ENCODE measurements at regions not wholly inside any gene's neighbourhood (a gene's known extent, or its start where the extent isn't known, plus 50 kb on each side); places are given as distances from the start of the nearest gene placed in this dataset.

DNA sequence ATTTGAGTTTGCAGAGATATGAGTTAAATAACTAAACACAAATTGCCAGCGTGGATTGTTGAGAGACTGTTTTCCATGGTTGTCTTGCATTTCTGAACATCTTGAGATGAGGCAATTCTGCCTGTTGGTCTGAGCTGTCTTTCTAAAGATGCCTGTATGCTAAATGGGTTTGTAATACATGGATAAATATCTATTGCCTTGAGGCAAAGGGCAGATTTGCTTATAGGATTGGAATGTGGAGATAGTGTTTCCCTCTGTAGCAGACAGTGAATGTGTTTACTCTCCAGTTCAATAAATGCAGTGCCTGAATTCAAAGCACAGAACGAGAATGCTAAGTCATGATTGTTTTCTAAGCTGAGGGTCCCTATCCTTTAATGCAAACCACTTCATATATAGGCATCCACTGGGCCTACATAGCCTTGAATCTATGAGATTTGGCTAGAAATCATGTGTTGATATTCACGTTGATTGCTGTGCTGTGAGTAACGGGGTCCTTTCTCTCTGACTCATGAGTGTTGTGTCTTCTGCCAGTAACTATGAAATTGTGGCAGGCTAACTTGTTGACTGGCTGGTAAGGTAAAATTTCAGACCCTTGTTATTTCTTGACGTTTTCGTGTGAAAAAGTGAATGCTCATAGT is 2554.8 kb downstream of the PCDH9 start:
- no peak overlapping the region for H3K4me2 ChIP-seq (ENCODE audit: low read depth, low read length, poor library complexity, severe bottlenecking)

DNA sequence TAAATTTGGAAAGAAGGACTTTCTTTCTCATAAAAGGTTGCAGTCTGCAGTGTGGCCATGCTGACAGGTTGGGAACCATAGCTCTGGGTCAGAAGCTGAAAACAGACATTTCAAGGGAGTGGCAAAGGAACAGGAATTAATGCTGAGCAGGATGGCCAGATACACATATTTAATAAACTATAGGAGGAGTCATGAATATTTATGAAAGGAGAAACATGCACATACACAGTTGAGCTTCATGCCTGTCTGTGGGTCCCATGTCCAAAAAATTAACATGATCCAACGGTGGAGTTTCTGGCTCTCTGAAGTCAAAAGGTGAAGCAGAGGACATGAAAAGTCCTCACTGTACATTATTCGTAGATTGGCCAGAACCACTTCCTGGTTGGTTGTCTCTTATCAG is 2556.0 kb downstream of the PCDH9 start:
- H3K36me3 ChIP-seq (ENCODE audit: insufficient read depth, low read length): no peaks in the 10 kb centered on the region
- no peaks in the 10 kb centered on the region for H3K9me3 ChIP-seq (ENCODE audit: insufficient read depth, low read depth, low read length)
- H3K79me2 ChIP-seq (ENCODE audit: insufficient read depth, low read length): no peaks in the 10 kb centered on the region
- no peak overlapping the region for H3K4me2 ChIP-seq (ENCODE audit: low read depth, low read length, poor library complexity, severe bottlenecking)
- H3K4me3 ChIP-seq (ENCODE audit: low read length, poor library complexity, severe bottlenecking): no peak overlapping the region
- no peaks in the 10 kb centered on the region for H3K9me2 ChIP-seq (replicated peaks; ENCODE audit: low read depth, low read length)
- no peaks in the 10 kb centered on the region for H4K20me1 ChIP-seq (ENCODE audit: insufficient read depth, low read length, poor library complexity, severe bottlenecking)
- H3F3A ChIP-seq (ENCODE audit: low read depth): no peaks in the 10 kb centered on the region
- TF ChIP-seq, protein P1, sequence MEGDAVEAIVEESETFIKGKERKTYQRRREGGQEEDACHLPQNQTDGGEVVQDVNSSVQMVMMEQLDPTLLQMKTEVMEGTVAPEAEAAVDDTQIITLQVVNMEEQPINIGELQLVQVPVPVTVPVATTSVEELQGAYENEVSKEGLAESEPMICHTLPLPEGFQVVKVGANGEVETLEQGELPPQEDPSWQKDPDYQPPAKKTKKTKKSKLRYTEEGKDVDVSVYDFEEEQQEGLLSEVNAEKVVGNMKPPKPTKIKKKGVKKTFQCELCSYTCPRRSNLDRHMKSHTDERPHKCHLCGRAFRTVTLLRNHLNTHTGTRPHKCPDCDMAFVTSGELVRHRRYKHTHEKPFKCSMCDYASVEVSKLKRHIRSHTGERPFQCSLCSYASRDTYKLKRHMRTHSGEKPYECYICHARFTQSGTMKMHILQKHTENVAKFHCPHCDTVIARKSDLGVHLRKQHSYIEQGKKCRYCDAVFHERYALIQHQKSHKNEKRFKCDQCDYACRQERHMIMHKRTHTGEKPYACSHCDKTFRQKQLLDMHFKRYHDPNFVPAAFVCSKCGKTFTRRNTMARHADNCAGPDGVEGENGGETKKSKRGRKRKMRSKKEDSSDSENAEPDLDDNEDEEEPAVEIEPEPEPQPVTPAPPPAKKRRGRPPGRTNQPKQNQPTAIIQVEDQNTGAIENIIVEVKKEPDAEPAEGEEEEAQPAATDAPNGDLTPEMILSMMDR (conservative IDR thresholded peaks at IDR 0.05; ENCODE audit: low read length): no peak
- TF ChIP-seq EZH2phosphoT487 (IDR thresholded peaks at IDR 0.05; ENCODE audit: borderline replicate concordance): no peak
- H3K4me1 ChIP-seq (ENCODE audit: insufficient read depth, low read length, poor library complexity, severe bottlenecking): peaks cover 4% of the 10 kb centered on the region
- peak overlapping the region; percentile 81 for H2AFZ ChIP-seq (ENCODE audit: low read length)
- H3K9ac ChIP-seq (ENCODE audit: low read depth, low read length, poor library complexity, severe bottlenecking): no peak overlapping the region
- no peaks in the 10 kb centered on the region for H3K27me3 ChIP-seq (ENCODE audit: insufficient read depth, low read length, poor library complexity, severe bottlenecking)

More for the DNA sequence above, 2554.8 kb downstream of the PCDH9 start:
- Histone ChIP-seq H3K79me2 (ENCODE audit: insufficient read depth, low read length) (no peaks in the 10 kb centered on the region), H3K9me2 (replicated peaks; ENCODE audit: low read depth, low read length) (no peaks in the 10 kb centered on the region), H3K9me3 (ENCODE audit: insufficient read depth, low read depth, low read length) (no peaks in the 10 kb centered on the region), H3K27me3 (ENCODE audit: insufficient read depth, low read length, poor library complexity, severe bottlenecking) (no peaks in the 10 kb centered on the region), H3K4me1 (ENCODE audit: insufficient read depth, low read length, poor library complexity, severe bottlenecking) (peaks cover 4% of the 10 kb centered on the region), H3K36me3 (ENCODE audit: insufficient read depth, low read length) (no peaks in the 10 kb centered on the region), H3K9ac (ENCODE audit: low read depth, low read length, poor library complexity, severe bottlenecking) (no peak overlapping the region), H3F3A (ENCODE audit: low read depth) (no peaks in the 10 kb centered on the region), H4K20me1 (ENCODE audit: insufficient read depth, low read length, poor library complexity, severe bottlenecking) (no peaks in the 10 kb centered on the region), H2AFZ (ENCODE audit: low read length) (no peak overlapping the region), H3K4me3 (ENCODE audit: low read length, poor library complexity, severe bottlenecking) (no peak overlapping the region)
- no peak for TF ChIP-seq EZH2phosphoT487 (IDR thresholded peaks at IDR 0.05; ENCODE audit: borderline replicate concordance)
- TF ChIP-seq, protein P1 (conservative IDR thresholded peaks at IDR 0.05; ENCODE audit: low read length): no peak

DNA sequence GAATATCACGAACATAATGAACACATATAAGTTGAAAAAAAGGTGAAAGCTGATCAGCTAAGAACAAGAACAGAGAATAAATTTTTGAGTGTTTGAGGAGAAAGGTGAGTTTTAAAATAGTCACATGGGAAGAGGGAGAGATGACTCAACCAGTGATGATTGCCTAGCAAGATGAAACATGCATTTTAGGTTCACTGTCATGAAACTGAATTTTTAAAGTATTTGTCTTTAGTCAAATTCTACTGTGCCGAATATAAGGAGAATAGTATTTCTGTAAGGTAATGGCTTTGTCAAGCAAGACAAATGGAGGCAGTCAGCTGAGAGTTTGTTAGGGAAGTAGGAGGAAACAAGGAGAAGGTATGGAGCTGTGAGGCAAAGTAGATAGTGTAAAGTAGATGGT is 2557.4 kb downstream of the PCDH9 start:
- no peaks in the 10 kb centered on the region for H3K36me3 ChIP-seq (ENCODE audit: insufficient read depth, low read length)
- no peaks in the 10 kb centered on the region for H3K27me3 ChIP-seq (ENCODE audit: insufficient read depth, low read length, poor library complexity, severe bottlenecking)
- H2AFZ ChIP-seq (ENCODE audit: low read length): no peak overlapping the region
- H3F3A ChIP-seq (ENCODE audit: low read depth): no peaks in the 10 kb centered on the region
- no peak overlapping the region for H3K4me3 ChIP-seq (ENCODE audit: low read length, poor library complexity, severe bottlenecking)
- peaks cover 4% of the 10 kb centered on the region for H3K4me1 ChIP-seq (ENCODE audit: insufficient read depth, low read length, poor library complexity, severe bottlenecking)
- no peak overlapping the region for H3K9ac ChIP-seq (ENCODE audit: low read depth, low read length, poor library complexity, severe bottlenecking)
- no peaks in the 10 kb centered on the region for H3K9me3 ChIP-seq (ENCODE audit: insufficient read depth, low read depth, low read length)
- TF ChIP-seq EZH2phosphoT487 (IDR thresholded peaks at IDR 0.05; ENCODE audit: borderline replicate concordance): no peak
- TF ChIP-seq, protein P1 (conservative IDR thresholded peaks at IDR 0.05; ENCODE audit: low read length): no peak
- no peaks in the 10 kb centered on the region for H4K20me1 ChIP-seq (ENCODE audit: insufficient read depth, low read length, poor library complexity, severe bottlenecking)
- no peaks in the 10 kb centered on the region for H3K79me2 ChIP-seq (ENCODE audit: insufficient read depth, low read length)
- no peaks in the 10 kb centered on the region for H3K9me2 ChIP-seq (replicated peaks; ENCODE audit: low read depth, low read length)
- H3K4me2 ChIP-seq (ENCODE audit: low read depth, low read length, poor library complexity, severe bottlenecking): no peak overlapping the region

Measured in Loucy (cell line).